A549 (cell line): ENCODE measurements at regions not wholly inside any gene's neighbourhood (a gene's known extent, or its start where the extent isn't known, plus 50 kb on each side); places are given as distances from the start of the nearest gene placed in this dataset.

Experiments used
- BHLHE40 ChIP-seq: IDR thresholded peaks from 2 replicates; pipeline ENCODE4 v1.6.1; 2012; ENCODE audit warnings: low read depth, low read length, inconsistent platforms
- CHD2 ChIP-seq: fragments of 150-350 bp; IDR thresholded peaks from 2 replicates; pipeline ENCODE4 v1.6.1; 2014; ENCODE audit warnings: low read length; ENCODE audit not compliant: partially characterized antibody
- CTCF ChIP-seq: fragments of >200 bp; sonication (Bioruptor Twin); formaldehyde crosslinking; IDR thresholded peaks from 3 replicates; pipeline ENCODE4 v1.5.1; 2016
- EHMT2 ChIP-seq: fragments of 200-600 bp; sonication (generic); IDR thresholded peaks from 2 replicates; pipeline ENCODE4 v1.6.1; 2016; ENCODE audit warnings: antibody characterized with exemption, low read depth, mild to moderate bottlenecking, moderate library complexity
- EP300 ChIP-seq, 2 experiments: fragments of >200 bp; sonication (Bioruptor Twin); formaldehyde crosslinking; IDR thresholded peaks; 2 replicates in 1 of 2; 3 replicates in 1 of 2; pipeline ENCODE4 v1.6.1; 2016 to 2017
- FOSL2 ChIP-seq, 2 experiments: fragments of 450-650 bp in 1 of 2; fragments of >200 bp in 1 of 2; sonication (Bioruptor Twin) in 1 of 2; formaldehyde crosslinking; IDR thresholded peaks; 2 replicates each; pipeline versions ENCODE4 v1.5.0 to v1.6.1; 2016 to 2020; ENCODE audit warnings: mild to moderate bottlenecking in 1 of 2, moderate library complexity in 1 of 2
- HOXA7 ChIP-seq: fragments of 250-450 bp; sonication (Bioruptor Pico); IDR thresholded peaks from 2 replicates; pipeline ENCODE4 v1.5.0; 2020; ENCODE audit warnings: mild to moderate bottlenecking, moderate library complexity
- JUN ChIP-seq, 2 experiments: fragments of >200 bp; sonication (Bioruptor Twin); formaldehyde crosslinking; IDR thresholded peaks; 2 replicates in 1 of 2; 3 replicates in 1 of 2; pipeline ENCODE4 v1.6.1; 2016 to 2017
- KDM5A ChIP-seq: fragments of 200-600 bp; sonication (generic); IDR thresholded peaks from 2 replicates; pipeline ENCODE4 v1.6.1; 2016; ENCODE audit warnings: antibody characterized with exemption, mild to moderate bottlenecking
- MAX ChIP-seq: IDR thresholded peaks from 2 replicates; pipeline ENCODE4 v1.6.1; 2012
- MAZ ChIP-seq: fragments of 150-350 bp; IDR thresholded peaks from 2 replicates; pipeline ENCODE4 v1.6.1; 2014; ENCODE audit warnings: antibody characterized with exemption, low read depth, low read length, borderline replicate concordance
- REST ChIP-seq: fragments of 200-600 bp; sonication (generic); IDR thresholded peaks from 2 replicates; pipeline ENCODE4 v1.6.1; 2016; ENCODE audit warnings: antibody characterized with exemption, mild to moderate bottlenecking, moderate library complexity
- RFX5 ChIP-seq: fragments of 450-650 bp; IDR thresholded peaks from 2 replicates; pipeline ENCODE4 v1.7.1; 2014; ENCODE audit warnings: antibody characterized with exemption, mild to moderate bottlenecking, moderate library complexity
- USF2 ChIP-seq: fragments of 450-650 bp; IDR thresholded peaks from 2 replicates; pipeline ENCODE4 v1.6.1; 2014; ENCODE audit warnings: antibody characterized with exemption

GRCh38 chr5:68460147-68460798 lies 244.7 kb downstream of the PIK3R1 start:
- peak; percentile 66 for TF ChIP-seq CTCF
- no peak for TF ChIP-seq EP300 (IDR thresholded peaks at IDR 0.05)
- TF ChIP-seq JUN (IDR thresholded peaks at IDR 0.05) = no peak
- TF ChIP-seq MAZ = no peak
- no peak for TF ChIP-seq EHMT2
- TF ChIP-seq FOSL2 (IDR thresholded peaks at IDR 0.05) = no peak
- no peak for TF ChIP-seq FOSL2 (CRISPR knock-in tag; IDR thresholded peaks at IDR 0.05)
- no peak for TF ChIP-seq REST
- no peak for TF ChIP-seq MAX
- no peak for TF ChIP-seq BHLHE40
- no peak for TF ChIP-seq KDM5A
- no peak for TF ChIP-seq HOXA7 (CRISPR knock-in tag)
- no peak for TF ChIP-seq USF2
- TF ChIP-seq CHD2 = no peak
- no peak for TF ChIP-seq RFX5
